IMR-90 (cell line): ENCODE measurements at regions not wholly inside any gene's neighbourhood (a gene's known extent, or its start where the extent isn't known, plus 50 kb on each side); places are given as distances from the start of the nearest gene placed in this dataset.

Experiments
- ATAC-seq: fragments of 200-7000 bp; cut with Tn5 transposase; 2 replicates; pipeline ENCODE4 v1.9.1; 2020; ENCODE audit warnings: low read depth, mild to moderate bottlenecking, moderate library complexity
- BruUV-seq: library from RNA; stranded (reverse); fragments of 400-500 nt; replicated peaks from 2 replicates; lab custom pipeline; 2021; lab: Mats Ljungman, UMichigan
- CTCF ChIA-PET: fragments of 300-600 bp; formaldehyde crosslinking; extraction: SDS; loops from one replicate; lab custom pipeline; 2021; ENCODE audit warnings: antibody characterized with exemption; lab: Yijun Ruan, JAX
- POLR2A ChIA-PET: fragments of 300-600 bp; sonication (Branson Sonifier 250); formaldehyde crosslinking; loops from one replicate; lab custom pipeline; 2022; ENCODE audit warnings: antibody characterized with exemption; ENCODE audit not compliant: unreplicated experiment; lab: Charles Lee
- DNase-seq: peaks from one replicate; pipeline ENCODE4 v3.0.0; 2013
- H2AFZ ChIP-seq: replicated peaks from 2 replicates; pipeline ENCODE3; 2013; ENCODE audit warnings: low read length, mild to moderate bottlenecking; ENCODE audit not compliant: poor library complexity
- H2AK5ac ChIP-seq: 2 replicates; pipeline ENCODE4 v1.6.1; 2013; ENCODE audit warnings: low read depth, low read length, inconsistent platforms
- H2AK9ac ChIP-seq: replicated peaks from 2 replicates; pipeline ENCODE3; 2013; ENCODE audit warnings: mild to moderate bottlenecking, low read depth, low read length, moderate library complexity; ENCODE audit not compliant: poor library complexity
- H2BK120ac ChIP-seq: 2 replicates; pipeline ENCODE4 v1.6.1; 2013; ENCODE audit warnings: low read depth, low read length, inconsistent platforms
- H2BK15ac ChIP-seq: 3 replicates; pipeline ENCODE4 v1.6.1; 2013; ENCODE audit warnings: low read depth, low read length, inconsistent platforms
- H2BK20ac ChIP-seq: 2 replicates; pipeline ENCODE4 v1.6.1; 2013; ENCODE audit warnings: low read depth, mild to moderate bottlenecking, inconsistent platforms, low read length, moderate library complexity
- H2BK5ac ChIP-seq: 2 replicates; pipeline ENCODE4 v1.6.1; 2013; ENCODE audit warnings: mild to moderate bottlenecking, low read depth, low read length, inconsistent platforms; ENCODE audit not compliant: poor library complexity, severe bottlenecking
- H3K14ac ChIP-seq: replicated peaks from 2 replicates; pipeline ENCODE4 v1.6.1; 2013; ENCODE audit warnings: low read depth, low read length, inconsistent platforms
- H3K18ac ChIP-seq: 2 replicates; pipeline ENCODE4 v1.6.1; 2013; ENCODE audit warnings: low read depth, low read length, control low read depth
- H3K23ac ChIP-seq: 2 replicates; pipeline ENCODE4 v1.6.1; 2013; ENCODE audit warnings: low read depth, low read length, inconsistent platforms
- H3K27ac ChIP-seq: 2 replicates; pipeline ENCODE4 v1.5.1; 2013; ENCODE audit warnings: mild to moderate bottlenecking, control low read depth, low read length; ENCODE audit not compliant: insufficient read depth
- H3K27me3 ChIP-seq: 2 replicates; pipeline ENCODE4 v1.6.1; 2013; ENCODE audit warnings: low read length; ENCODE audit not compliant: control insufficient read depth, insufficient read depth
- H3K36me3 ChIP-seq: 2 replicates; pipeline ENCODE4 v1.6.1; 2013; ENCODE audit warnings: low read length, mixed read lengths; ENCODE audit not compliant: control insufficient read depth, insufficient read depth
- H3K4ac ChIP-seq: 2 replicates; pipeline ENCODE4 v1.6.1; 2013; ENCODE audit warnings: low read depth, low read length, inconsistent platforms
- H3K4me1 ChIP-seq: 2 replicates; pipeline ENCODE4 v1.6.1; 2013; ENCODE audit warnings: low read length, mixed read lengths; ENCODE audit not compliant: control insufficient read depth, insufficient read depth
- H3K4me2 ChIP-seq: 2 replicates; pipeline ENCODE4 v1.6.1; 2013; ENCODE audit warnings: low read depth, mild to moderate bottlenecking, control low read depth, low read length, moderate library complexity
- H3K4me3 ChIP-seq: 2 replicates; pipeline ENCODE4 v1.5.1; 2013; ENCODE audit warnings: low read depth, mild to moderate bottlenecking, control low read depth, low read length, moderate library complexity; ENCODE audit not compliant: insufficient read depth
- H3K56ac ChIP-seq: 2 replicates; pipeline ENCODE4 v1.6.1; 2013; ENCODE audit warnings: low read length, inconsistent platforms; ENCODE audit not compliant: insufficient read depth; ENCODE audit errors: extremely low read depth
- H3K79me1 ChIP-seq, 2 experiments: 2 replicates each; pipeline ENCODE4 v1.6.1; 2013; ENCODE audit warnings: low read length in 2 of 2, inconsistent platforms in 1 of 2, low read depth in 1 of 2
- H3K9ac ChIP-seq: 2 replicates; pipeline ENCODE4 v1.6.1; 2013; ENCODE audit warnings: low read depth, low read length, control low read depth
- H3K9me1 ChIP-seq: 2 replicates; pipeline ENCODE4 v1.6.1; 2013; ENCODE audit warnings: low read length, inconsistent platforms; ENCODE audit not compliant: insufficient read depth
- H3K9me3 ChIP-seq: 2 replicates; pipeline ENCODE4 v1.6.1; 2013; ENCODE audit warnings: low read length; ENCODE audit not compliant: control insufficient read depth, insufficient read depth
- H4K20me1 ChIP-seq: 2 replicates; pipeline ENCODE4 v1.6.1; 2013; ENCODE audit warnings: low read length, inconsistent platforms; ENCODE audit not compliant: insufficient read depth
- H4K5ac ChIP-seq: 2 replicates; pipeline ENCODE4 v1.6.1; 2013; ENCODE audit warnings: mild to moderate bottlenecking, low read depth, low read length, control low read depth
- H4K8ac ChIP-seq, 2 experiments: 2 replicates each; pipeline ENCODE4 v1.6.1; 2013; ENCODE audit warnings: low read depth in 2 of 2, low read length in 2 of 2, control low read depth in 1 of 2, inconsistent platforms in 1 of 2
- H4K91ac ChIP-seq: 2 replicates; pipeline ENCODE4 v1.6.1; 2013; ENCODE audit warnings: low read depth, low read length, inconsistent platforms; ENCODE audit not compliant: insufficient read depth
- BHLHE40 ChIP-seq: fragments of 150-350 bp; IDR thresholded peaks from 2 replicates; pipeline ENCODE4 v1.6.1; 2016; ENCODE audit warnings: mild to moderate bottlenecking, low read depth, low read length
- CEBPB ChIP-seq: IDR thresholded peaks from 2 replicates; pipeline ENCODE4 v1.6.1; 2012; ENCODE audit warnings: low read depth, low read length, improper control_type of control experiment
- CHD1 ChIP-seq: IDR thresholded peaks from 2 replicates; pipeline ENCODE4 v1.6.1; 2012; ENCODE audit warnings: low read depth, low read length, improper control_type of control experiment
- CTCF ChIP-seq: conservative IDR thresholded peaks from 2 replicates; pipeline ENCODE4 v1.5.1; 2012; ENCODE audit warnings: mild to moderate bottlenecking, low read depth, low read length, improper control_type of control experiment
- MAFK ChIP-seq: IDR thresholded peaks from 2 replicates; pipeline ENCODE4 v1.6.1; 2012; ENCODE audit warnings: low read depth, low read length, improper control_type of control experiment
- MAZ ChIP-seq: IDR thresholded peaks from 2 replicates; pipeline ENCODE4 v1.6.1; 2012; ENCODE audit warnings: low read depth, mild to moderate bottlenecking, low read length, improper control_type of control experiment, moderate library complexity, borderline replicate concordance
- MXI1 ChIP-seq: IDR thresholded peaks from 2 replicates; pipeline ENCODE4 v1.6.1; 2012; ENCODE audit warnings: low read depth, mild to moderate bottlenecking, low read length, moderate library complexity, borderline replicate concordance
- NFE2L2 ChIP-seq: fragments of 150-350 bp; IDR thresholded peaks from 2 replicates; pipeline ENCODE4 v1.6.1; 2016; ENCODE audit warnings: low read depth, mild to moderate bottlenecking, low read length
- POLR2A ChIP-seq: IDR thresholded peaks from 2 replicates; pipeline ENCODE4 v1.6.1; 2012; ENCODE audit warnings: mild to moderate bottlenecking, low read depth, low read length
- RAD21 ChIP-seq: IDR thresholded peaks from 2 replicates; pipeline ENCODE4 v1.6.1; 2012; ENCODE audit warnings: low read length, improper control_type of control experiment
- RFX5 ChIP-seq: IDR thresholded peaks from 2 replicates; pipeline ENCODE4 v1.8.0; 2012; ENCODE audit warnings: low read depth, mild to moderate bottlenecking, low read length, moderate library complexity
- WGBS, 2 experiments: methylation state at CpG; one replicate each; pipeline versions ENCODE4 v1.1.5 to v1.1.7; 2013; ENCODE audit warnings: missing lambda C conversion rate in 2 of 2; ENCODE audit not compliant: insufficient read length in 1 of 2; ENCODE audit errors: extremely low coverage in 2 of 2; 5-methylcytosine and 5-hydroxymethylcytosine counted together
- dilution Hi-C: fragments of 300-500 bp; cut with HindIII; formaldehyde crosslinking; loops from one replicate; pipeline ENCODE4 v1.14.3; 2018; ENCODE audit warnings: low sequenced_read_pairs; ENCODE audit not compliant: unreplicated experiment
- in situ Hi-C: fragments of 300-500 bp; cut with MboI; formaldehyde crosslinking; loops from 3 replicates; pipeline ENCODE4 v1.14.3; 2019; ENCODE audit warnings: low sequenced_read_pairs, inconsistent platforms, mixed read lengths
- intact Hi-C: fragments of 100-400 bp; cut with micrococcal nuclease; formaldehyde crosslinking; loops from 2 replicates; pipeline ENCODE4 v1.10.0; 2022
- TF ChIP-seq, protein P1 (sequence below): fragments of 150-350 bp; IDR thresholded peaks from 2 replicates; pipeline ENCODE4 v1.6.1; 2017; ENCODE audit warnings: mild to moderate bottlenecking, antibody characterized with exemption, low read length, low read depth
- TF ChIP-seq, protein P2 (sequence below): fragments of 150-350 bp; IDR thresholded peaks from 2 replicates; pipeline ENCODE4 v1.6.1; 2016; ENCODE audit warnings: low read depth, mild to moderate bottlenecking, low read length, moderate library complexity, borderline replicate concordance

GRCh38 chrX:148380650-148381561 is 119.5 kb upstream of the AFF2 start (continued):
- no peak for TF ChIP-seq MAFK

GRCh38 chrX:148381603-148382002 is 118.8 kb upstream of the AFF2 start:
- H2AK5ac ChIP-seq, result no peak overlapping the region
- ChIA-PET POLR2A (no interaction called here), CTCF (no interaction called here)
- DNase-seq, result no peak
- intact Hi-C loops (no loop called here), in situ Hi-C loops (no loop called here), dilution Hi-C loops (no loop called here)
- no peak overlapping the region for H2BK20ac ChIP-seq
- no peak overlapping the region for H3K9ac ChIP-seq
- H3K27ac ChIP-seq, result no peak overlapping the region
- no peaks in the 10 kb centered on the region for H3K4me1 ChIP-seq
- H3K23ac ChIP-seq, result no peak overlapping the region
- no peak overlapping the region for H2BK120ac ChIP-seq
- H4K20me1 ChIP-seq, result no peaks in the 10 kb centered on the region
- H3K36me3 ChIP-seq, result no peaks in the 10 kb centered on the region
- BruUV-seq, result no TSS peak
- H2AK9ac ChIP-seq, result no peak overlapping the region
- no peak overlapping the region for H3K4me3 ChIP-seq
- no peak overlapping the region for H2BK15ac ChIP-seq
- no peak overlapping the region for H3K56ac ChIP-seq
- no peak overlapping the region for H2BK5ac ChIP-seq
- no peak overlapping the region for H3K18ac ChIP-seq
- no peak overlapping the region for H3K14ac ChIP-seq
- H3K79me1 ChIP-seq, result no peaks in the 10 kb centered on the region
- H3K4ac ChIP-seq, result no peak overlapping the region
- H3K9me3 ChIP-seq, result peaks cover 6% of the 10 kb centered on the region; the same call in 1 of the 2 replicates
- ATAC-seq, result no peak
- H4K5ac ChIP-seq, result no peak overlapping the region
- H4K8ac ChIP-seq, result no peak overlapping the region
- no peak overlapping the region for H2AFZ ChIP-seq
- H3K4me2 ChIP-seq, result no peak overlapping the region
- H4K91ac ChIP-seq, result no peak overlapping the region
- WGBS, 2 experiments, result no CpG with 5 or more reads among the region's 2 CpGs
- no peaks in the 10 kb centered on the region for H3K27me3 ChIP-seq
- no peaks in the 10 kb centered on the region for H3K9me1 ChIP-seq
- no peak for TF ChIP-seq BHLHE40
- TF ChIP-seq POLR2A, result no peak
- no peak for TF ChIP-seq CHD1
- TF ChIP-seq, protein P1, sequence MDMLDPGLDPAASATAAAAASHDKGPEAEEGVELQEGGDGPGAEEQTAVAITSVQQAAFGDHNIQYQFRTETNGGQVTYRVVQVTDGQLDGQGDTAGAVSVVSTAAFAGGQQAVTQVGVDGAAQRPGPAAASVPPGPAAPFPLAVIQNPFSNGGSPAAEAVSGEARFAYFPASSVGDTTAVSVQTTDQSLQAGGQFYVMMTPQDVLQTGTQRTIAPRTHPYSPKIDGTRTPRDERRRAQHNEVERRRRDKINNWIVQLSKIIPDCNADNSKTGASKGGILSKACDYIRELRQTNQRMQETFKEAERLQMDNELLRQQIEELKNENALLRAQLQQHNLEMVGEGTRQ, result no peak
- TF ChIP-seq CEBPB, result no peak
- TF ChIP-seq RFX5, result no peak
- TF ChIP-seq CTCF, result no peak
- no peak for TF ChIP-seq NFE2L2
- no peak for TF ChIP-seq MAFK
- no peak for TF ChIP-seq MXI1
- TF ChIP-seq, protein P2, sequence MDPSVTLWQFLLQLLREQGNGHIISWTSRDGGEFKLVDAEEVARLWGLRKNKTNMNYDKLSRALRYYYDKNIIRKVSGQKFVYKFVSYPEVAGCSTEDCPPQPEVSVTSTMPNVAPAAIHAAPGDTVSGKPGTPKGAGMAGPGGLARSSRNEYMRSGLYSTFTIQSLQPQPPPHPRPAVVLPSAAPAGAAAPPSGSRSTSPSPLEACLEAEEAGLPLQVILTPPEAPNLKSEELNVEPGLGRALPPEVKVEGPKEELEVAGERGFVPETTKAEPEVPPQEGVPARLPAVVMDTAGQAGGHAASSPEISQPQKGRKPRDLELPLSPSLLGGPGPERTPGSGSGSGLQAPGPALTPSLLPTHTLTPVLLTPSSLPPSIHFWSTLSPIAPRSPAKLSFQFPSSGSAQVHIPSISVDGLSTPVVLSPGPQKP, result no peak
- TF ChIP-seq RAD21, result no peak
- no peak for TF ChIP-seq MAZ
